HG03521 (cell line): ENCODE measurements at regions not wholly inside any gene's neighbourhood (a gene's known extent, or its start where the extent isn't known, plus 50 kb on each side); places are given as distances from the start of the nearest gene placed in this dataset.

Experiments used
- ATAC-seq: cut with Tn5 transposase; IDR thresholded peaks from one replicate; pipeline ENCODE4 v1.9.1; 2021; ENCODE audit warnings: mild to moderate bottlenecking, moderate library complexity; ENCODE audit not compliant: unreplicated experiment

GRCh38 chr5:173529861-173530260 is 86.6 kb downstream of the BOD1 start:
- no peak for ATAC-seq

- ATAC-seq: no peak
Observed at GRCh38 chr5:173527671-173528070, 88.8 kb downstream of the BOD1 start.

GRCh38 chr5:173524136-173524535 is 92.3 kb downstream of the BOD1 start:
- no peak for ATAC-seq

GRCh38 chr5:173523388-173523787 is 93.1 kb downstream of the BOD1 start:
- ATAC-seq: no peak

GRCh38 chr5:173522518-173522917 is 93.9 kb downstream of the BOD1 start:
- ATAC-seq: no peak

GRCh38 chr5:173518856-173519255 is 97.6 kb downstream of the BOD1 start:
- ATAC-seq: no peak

GRCh38 chr5:173517648-173518047 is 98.8 kb downstream of the BOD1 start:
- no peak for ATAC-seq

GRCh38 chr5:173515526-173515925 is 100.9 kb downstream of the BOD1 start:
- ATAC-seq: no peak

GRCh38 chr5:173514661-173515060 is 101.8 kb downstream of the BOD1 start:
- no peak for ATAC-seq

GRCh38 chr5:173513521-173513991 is 102.9 kb downstream of the BOD1 start:
- no peak for ATAC-seq

GRCh38 chr5:173512637-173513435 is 103.6 kb downstream of the BOD1 start:
- ATAC-seq: no peak

GRCh38 chr5:173509060-173509459 is 107.4 kb downstream of the BOD1 start:
- no peak for ATAC-seq

- no peak for ATAC-seq
Observed at GRCh38 chr5:173507171-173507570, 109.3 kb downstream of the BOD1 start.

- ATAC-seq: no peak
Observed at GRCh38 chr5:173505634-173506033, 110.8 kb downstream of the BOD1 start.

GRCh38 chr5:173501922-173502321 is 114.5 kb downstream of the BOD1 start:
- no peak for ATAC-seq

- ATAC-seq: no peak
Observed at GRCh38 chr5:173501271-173501670, 115.2 kb downstream of the BOD1 start.

GRCh38 chr5:173500213-173500560 is 116.3 kb downstream of the BOD1 start:
- ATAC-seq: no peak

GRCh38 chr5:173499471-173500212 is 116.8 kb downstream of the BOD1 start:
- ATAC-seq: no peak

GRCh38 chr5:173498739-173499470 is 117.5 kb downstream of the BOD1 start:
- no peak for ATAC-seq

GRCh38 chr5:173498286-173498685 is 118.2 kb downstream of the BOD1 start:
- no peak for ATAC-seq

GRCh38 chr5:173497685-173498084 is 118.8 kb downstream of the BOD1 start:
- no peak for ATAC-seq

GRCh38 chr5:173496883-173497255 is 119.6 kb downstream of the BOD1 start:
- ATAC-seq: no peak
